ENCODE measurements at regions not wholly inside any gene's neighbourhood (a gene's known extent, or its start where the extent isn't known, plus 50 kb on each side); places are given as distances from the start of the nearest gene placed in this dataset.

DNA sequence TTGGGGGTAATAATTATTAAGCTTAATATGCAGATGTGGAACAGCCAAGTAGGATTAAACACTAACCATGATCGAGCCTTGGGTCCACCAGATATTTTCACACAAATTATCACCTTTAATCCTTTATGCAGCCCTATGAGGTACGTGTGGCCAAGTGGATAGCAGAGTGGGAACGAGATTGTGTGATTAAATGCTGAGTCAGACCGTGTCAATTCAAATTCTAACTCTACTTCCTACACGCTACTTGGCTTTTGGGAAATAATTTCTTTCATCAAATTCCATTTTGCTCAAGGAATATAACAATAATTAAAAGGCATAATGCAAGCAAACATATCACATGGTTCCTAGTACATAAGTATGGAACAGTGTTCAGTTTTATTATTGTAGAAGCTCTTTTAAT is 329.2 kb downstream of the CBLN4 start:
- WGBS, 2 donors (ENCODE audit: low coverage in 1 of 2), result 85 to 92% methylated on average over 5 of the region's 5 CpGs
- no peaks in the 10 kb centered on the region for H3K4me1 ChIP-seq
- H3K9me3 ChIP-seq, result no peaks in the 10 kb centered on the region
- H3K4me3 ChIP-seq, result no peak overlapping the region
- H3K27ac ChIP-seq, result no peak overlapping the region
- no peaks in the 10 kb centered on the region for H3K36me3 ChIP-seq
- no peaks in the 10 kb centered on the region for H3K27me3 ChIP-seq
- TF ChIP-seq EP300 (IDR thresholded peaks at IDR 0.05) (no peak), POLR2AphosphoS5 (IDR thresholded peaks at IDR 0.05) (no peak)
- TF ChIP-seq, protein P1, sequence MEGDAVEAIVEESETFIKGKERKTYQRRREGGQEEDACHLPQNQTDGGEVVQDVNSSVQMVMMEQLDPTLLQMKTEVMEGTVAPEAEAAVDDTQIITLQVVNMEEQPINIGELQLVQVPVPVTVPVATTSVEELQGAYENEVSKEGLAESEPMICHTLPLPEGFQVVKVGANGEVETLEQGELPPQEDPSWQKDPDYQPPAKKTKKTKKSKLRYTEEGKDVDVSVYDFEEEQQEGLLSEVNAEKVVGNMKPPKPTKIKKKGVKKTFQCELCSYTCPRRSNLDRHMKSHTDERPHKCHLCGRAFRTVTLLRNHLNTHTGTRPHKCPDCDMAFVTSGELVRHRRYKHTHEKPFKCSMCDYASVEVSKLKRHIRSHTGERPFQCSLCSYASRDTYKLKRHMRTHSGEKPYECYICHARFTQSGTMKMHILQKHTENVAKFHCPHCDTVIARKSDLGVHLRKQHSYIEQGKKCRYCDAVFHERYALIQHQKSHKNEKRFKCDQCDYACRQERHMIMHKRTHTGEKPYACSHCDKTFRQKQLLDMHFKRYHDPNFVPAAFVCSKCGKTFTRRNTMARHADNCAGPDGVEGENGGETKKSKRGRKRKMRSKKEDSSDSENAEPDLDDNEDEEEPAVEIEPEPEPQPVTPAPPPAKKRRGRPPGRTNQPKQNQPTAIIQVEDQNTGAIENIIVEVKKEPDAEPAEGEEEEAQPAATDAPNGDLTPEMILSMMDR (IDR thresholded peaks at IDR 0.05), result no peak
- no peak for ATAC-seq

DNA sequence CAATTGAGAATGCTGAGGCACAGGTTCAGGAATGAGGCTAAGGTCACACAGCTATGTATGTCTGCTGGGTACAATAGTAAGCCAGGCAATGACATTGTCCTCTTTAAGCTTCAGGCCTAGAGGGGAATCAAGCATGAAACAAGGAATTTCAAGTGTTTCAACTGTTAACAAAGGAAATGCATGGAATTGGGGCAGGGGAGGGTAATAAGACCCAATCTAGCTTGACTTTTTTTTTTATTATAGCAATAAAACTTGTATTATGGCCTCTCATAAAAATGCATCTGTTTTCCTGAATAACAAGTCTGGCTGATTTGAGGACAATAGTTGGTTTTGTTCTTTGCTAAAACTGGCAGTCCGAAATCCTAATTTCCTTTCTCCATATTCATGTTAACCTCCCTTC is 336.7 kb downstream of the CBLN4 start:
- Histone ChIP-seq H3K4me3 (no peak overlapping the region), H3K9me3 (no peaks in the 10 kb centered on the region), H3K36me3 (no peaks in the 10 kb centered on the region), H3K27ac (no peak overlapping the region), H3K4me1 (no peaks in the 10 kb centered on the region), H3K27me3 (no peaks in the 10 kb centered on the region)
- no peak for TF ChIP-seq POLR2AphosphoS5 (IDR thresholded peaks at IDR 0.05)
- no peak for TF ChIP-seq EP300 (IDR thresholded peaks at IDR 0.05)
- no peak for TF ChIP-seq POLR2A (IDR thresholded peaks at IDR 0.05)
- TF ChIP-seq, protein P1 (IDR thresholded peaks at IDR 0.05), result no peak
- 100% methylated on average over 1 of the region's 1 CpG for WGBS, 2 donors (ENCODE audit: low coverage in 1 of 2)
- ATAC-seq, result no peak

DNA sequence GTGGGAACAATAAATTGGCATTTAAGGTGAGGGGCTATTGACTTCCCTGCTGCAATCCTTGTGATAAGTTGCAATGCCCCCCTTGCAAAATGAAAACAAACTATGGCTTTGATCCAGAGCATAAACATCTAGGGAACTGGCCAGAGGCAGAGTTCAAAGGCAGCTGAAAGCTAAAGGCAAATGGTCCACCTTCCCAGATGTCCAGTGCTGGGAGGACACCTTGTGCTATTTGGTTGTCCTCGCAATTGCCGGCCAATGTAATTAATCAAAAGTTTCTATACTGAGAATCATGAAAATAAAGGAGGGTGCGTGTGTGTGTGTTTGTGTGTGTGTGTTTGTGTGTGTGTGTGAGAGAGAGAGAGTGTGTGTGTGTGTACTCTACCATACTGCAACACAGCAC is 337.4 kb downstream of the CBLN4 start:
- H3K36me3 ChIP-seq, result no peaks in the 10 kb centered on the region
- H3K27me3 ChIP-seq, result no peaks in the 10 kb centered on the region
- no peaks in the 10 kb centered on the region for H3K4me1 ChIP-seq
- H3K4me3 ChIP-seq, result no peak overlapping the region
- H3K9me3 ChIP-seq, result no peaks in the 10 kb centered on the region
- WGBS, 2 donors (ENCODE audit: low coverage in 1 of 2), result 50 to 65% methylated on average over 2 to 3 of the region's 3 CpGs
- TF ChIP-seq, protein P1 (IDR thresholded peaks at IDR 0.05), result no peak
- no peak for TF ChIP-seq EP300 (IDR thresholded peaks at IDR 0.05)
- no peak overlapping the region for H3K27ac ChIP-seq
- no peak for ATAC-seq

DNA sequence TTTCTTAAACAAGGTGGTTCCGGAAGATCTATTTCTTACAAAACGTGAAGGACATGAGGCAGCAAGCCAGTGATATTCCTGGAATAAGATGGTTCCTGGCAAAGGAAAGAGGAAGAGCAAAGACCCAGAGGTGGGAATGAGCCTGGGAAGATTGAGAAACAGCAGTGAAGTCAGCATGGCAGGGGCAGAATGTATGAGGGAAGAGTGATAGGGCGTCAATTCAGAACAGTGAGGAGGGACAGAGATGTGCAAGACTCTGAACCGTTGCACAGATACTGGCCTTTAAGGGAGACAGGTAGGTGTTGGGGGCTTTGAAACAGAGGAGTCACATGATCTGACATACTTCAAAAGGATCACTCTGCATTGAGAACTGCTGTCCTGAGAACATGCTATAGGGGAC is 338.3 kb downstream of the CBLN4 start:
- no peaks in the 10 kb centered on the region for H3K4me1 ChIP-seq
- TF ChIP-seq POLR2AphosphoS5 (IDR thresholded peaks at IDR 0.05) (no peak), POLR2A (IDR thresholded peaks at IDR 0.05) (no peak), EP300 (IDR thresholded peaks at IDR 0.05) (no peak)
- no peak for ATAC-seq
- H3K9me3 ChIP-seq, result no peaks in the 10 kb centered on the region
- 75 to 82% methylated on average over 4 of the region's 4 CpGs for WGBS, 2 donors (ENCODE audit: low coverage in 1 of 2)
- H3K27ac ChIP-seq, result no peak overlapping the region
- no peak overlapping the region for H3K4me3 ChIP-seq
- H3K27me3 ChIP-seq, result no peaks in the 10 kb centered on the region
- H3K36me3 ChIP-seq, result no peaks in the 10 kb centered on the region

DNA sequence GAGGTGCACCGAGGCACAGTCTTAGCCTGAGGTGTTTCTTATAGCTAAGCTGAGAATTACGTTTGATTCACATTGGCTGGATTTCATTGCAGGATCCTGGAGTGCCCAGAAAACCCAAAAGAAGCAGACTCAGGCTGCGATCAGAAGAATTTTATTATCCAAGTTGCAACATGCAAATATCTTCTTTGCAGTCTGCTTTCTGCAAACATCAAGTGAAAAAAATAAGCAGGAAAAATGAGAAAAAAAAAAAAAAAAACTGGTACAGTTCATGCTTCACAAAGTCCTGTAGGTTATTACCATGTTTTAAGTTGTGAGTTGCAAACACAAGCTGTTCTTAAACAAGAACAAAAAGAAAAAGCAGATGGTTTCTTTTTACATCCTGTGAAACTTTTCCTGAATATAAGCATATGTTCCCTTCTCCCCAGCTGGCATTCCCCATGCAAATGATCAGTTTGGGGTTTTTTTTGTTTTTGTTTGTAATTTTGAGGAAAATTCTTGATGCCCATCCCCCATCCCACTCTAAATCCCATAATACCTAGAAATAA is 349.0 kb downstream of the CBLN4 start:
- TF ChIP-seq, protein P1 (IDR thresholded peaks at IDR 0.05), result no peak
- no peak for TF ChIP-seq POLR2A (IDR thresholded peaks at IDR 0.05)
- no peak for TF ChIP-seq POLR2AphosphoS5 (IDR thresholded peaks at IDR 0.05)
- no peak for TF ChIP-seq EP300 (IDR thresholded peaks at IDR 0.05)
- Histone ChIP-seq H3K4me3 (no peak overlapping the region), H3K4me1 (no peaks in the 10 kb centered on the region), H3K27ac (no peak overlapping the region), H3K9me3 (no peaks in the 10 kb centered on the region), H3K36me3 (no peaks in the 10 kb centered on the region), H3K27me3 (no peaks in the 10 kb centered on the region)
- 14 to 61% methylated on average over 2 to 3 of the region's 3 CpGs for WGBS, 2 donors (ENCODE audit: low coverage in 1 of 2)
- no peak for ATAC-seq
